Activated naive CD4-positive, alpha-beta T cell treated with anti-CD3 and anti-CD28 coated beads, Interleukin-2, amount 50 U/mL, for 24 hours (primary cell): ENCODE measurements at regions not wholly inside any gene's neighbourhood (a gene's known extent, or its start where the extent isn't known, plus 50 kb on each side); places are given as distances from the start of the nearest gene placed in this dataset.
"Not testable (repeated sequence)": the region's sequence is repeated elsewhere in the genome, so short reads cannot be mapped to it uniquely, and the experiment has no call there.

Experiments used
- H3K27ac Mint-ChIP-seq: one replicate; pipeline ENCODE4 v1.8.0; 2021; ENCODE audit warnings: mild to moderate bottlenecking, mixed read lengths
- H3K27me3 Mint-ChIP-seq: one replicate; pipeline ENCODE4 v1.8.0; 2021; ENCODE audit warnings: mixed read lengths
- H3K36me3 Mint-ChIP-seq: one replicate; pipeline ENCODE4 v1.8.0; 2021; ENCODE audit warnings: mixed read lengths
- H3K4me1 Mint-ChIP-seq: one replicate; pipeline ENCODE4 v1.8.0; 2021; ENCODE audit warnings: mixed read lengths
- H3K4me3 Mint-ChIP-seq: one replicate; pipeline ENCODE4 v1.8.0; 2021; ENCODE audit warnings: mild to moderate bottlenecking, mixed read lengths
- H3K9me3 Mint-ChIP-seq: one replicate; pipeline ENCODE4 v1.8.0; 2021; ENCODE audit warnings: mixed read lengths

DNA sequence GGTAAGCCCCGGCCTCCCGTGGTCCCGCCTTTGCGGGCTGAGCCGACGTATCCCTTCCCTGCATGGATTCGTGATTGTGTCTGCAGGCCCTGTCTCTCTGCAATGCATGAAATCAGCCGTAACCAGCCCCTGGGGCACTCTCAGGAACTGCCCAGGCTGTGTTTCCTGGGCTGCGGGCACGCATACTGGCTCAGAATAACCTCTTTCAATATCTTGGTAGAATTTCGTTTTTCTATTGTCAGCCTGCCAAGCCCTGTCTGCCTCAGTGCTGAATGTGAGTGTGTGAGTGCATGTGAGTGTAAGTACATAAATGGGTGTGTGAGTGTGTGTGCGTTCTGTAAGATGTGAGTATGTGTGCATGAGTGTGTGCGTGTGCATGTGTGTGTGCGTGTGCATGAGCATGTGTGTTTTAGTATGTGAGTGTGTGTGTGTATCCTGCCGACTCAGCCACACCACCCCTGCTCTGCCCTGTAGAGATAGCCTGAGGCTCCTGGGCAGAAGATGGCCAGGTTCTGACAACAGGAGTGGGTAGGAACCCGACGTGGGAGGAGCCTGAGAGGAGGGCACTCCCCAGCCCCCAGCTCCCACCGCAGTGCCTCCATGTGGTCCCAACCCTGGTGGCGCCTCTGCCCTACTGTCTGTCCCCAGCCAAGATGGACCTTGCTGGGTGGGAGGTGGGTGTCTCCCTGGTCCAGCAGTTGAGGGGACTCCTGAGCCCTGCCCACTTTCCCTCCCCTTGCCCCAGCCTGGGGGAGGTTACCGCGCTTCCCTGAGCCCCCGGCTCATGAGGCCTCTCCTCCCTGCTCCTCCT is 268.8 kb downstream of the ADGRD1 start:
- peaks cover 7% of the 10 kb centered on the region for H3K4me1 Mint-ChIP-seq
- no peaks in the 10 kb centered on the region for H3K9me3 Mint-ChIP-seq
- H3K36me3 Mint-ChIP-seq = no peaks in the 10 kb centered on the region
- peak overlapping the region; percentile 37 for H3K4me3 Mint-ChIP-seq
- H3K27ac Mint-ChIP-seq = no peak overlapping the region
- H3K27me3 Mint-ChIP-seq = peaks cover 2% of the 10 kb centered on the region

DNA sequence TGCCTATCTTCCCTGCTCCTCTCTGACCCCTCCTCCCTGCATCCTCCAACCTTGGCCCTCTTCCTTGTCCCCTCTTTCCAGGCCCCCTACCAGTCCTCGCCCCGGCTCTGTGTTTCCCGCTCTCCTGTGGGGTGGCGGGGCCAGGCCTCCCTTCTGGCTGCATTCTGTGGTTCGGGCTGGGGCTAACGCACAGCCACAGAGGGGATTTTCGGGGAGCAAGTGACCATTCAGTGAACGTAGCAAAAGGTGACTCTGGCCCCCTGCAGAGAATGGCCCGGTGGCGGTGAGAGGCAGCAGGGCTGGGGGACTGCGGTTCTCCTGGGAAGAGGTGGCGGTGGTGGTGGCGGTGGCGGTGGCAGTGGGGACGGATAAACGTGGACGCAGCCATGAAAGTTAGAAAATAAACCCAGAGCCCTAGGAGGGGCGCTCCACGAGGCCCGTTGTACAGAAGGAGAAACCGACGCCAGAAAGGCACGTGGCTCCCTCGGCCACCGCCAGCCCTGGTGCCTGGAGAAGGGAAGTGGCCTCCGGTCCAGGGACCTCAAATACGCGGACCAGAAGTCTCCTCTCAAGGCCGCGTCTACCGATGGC is 269.6 kb downstream of the ADGRD1 start:
- H3K4me1 Mint-ChIP-seq = peaks cover 7% of the 10 kb centered on the region
- H3K36me3 Mint-ChIP-seq = no peaks in the 10 kb centered on the region
- H3K9me3 Mint-ChIP-seq = no peaks in the 10 kb centered on the region
- H3K27me3 Mint-ChIP-seq = no peaks in the 10 kb centered on the region
- no peak overlapping the region for H3K27ac Mint-ChIP-seq
- no peak overlapping the region for H3K4me3 Mint-ChIP-seq

DNA sequence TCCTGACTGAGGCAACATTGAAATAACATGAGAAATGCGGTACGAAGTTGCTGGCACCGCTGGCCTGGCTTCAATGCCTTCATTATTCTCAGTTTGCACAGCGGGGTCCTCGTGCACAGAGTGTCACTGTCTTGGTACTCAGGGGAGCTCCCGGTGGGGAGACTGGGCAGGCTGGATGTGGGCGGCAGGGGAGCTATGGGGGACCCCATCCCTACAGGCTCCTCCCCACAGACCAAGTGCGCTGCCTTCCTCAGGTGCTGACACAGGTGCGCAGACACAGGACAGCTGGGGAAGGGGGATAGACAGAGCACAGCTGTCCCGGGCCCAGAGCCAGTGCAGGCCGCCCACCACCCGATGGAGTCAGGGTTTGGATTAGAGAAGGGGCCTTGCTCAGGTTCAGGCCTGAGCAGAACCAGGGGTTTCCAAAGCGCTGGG is 270.1 kb downstream of the ADGRD1 start:
- Mint-ChIP-seq H3K9me3 (no peaks in the 10 kb centered on the region), H3K36me3 (no peaks in the 10 kb centered on the region), H3K4me3 (no peak overlapping the region), H3K27me3 (no peaks in the 10 kb centered on the region), H3K27ac (no peak overlapping the region), H3K4me1 (peaks cover 7% of the 10 kb centered on the region)

DNA sequence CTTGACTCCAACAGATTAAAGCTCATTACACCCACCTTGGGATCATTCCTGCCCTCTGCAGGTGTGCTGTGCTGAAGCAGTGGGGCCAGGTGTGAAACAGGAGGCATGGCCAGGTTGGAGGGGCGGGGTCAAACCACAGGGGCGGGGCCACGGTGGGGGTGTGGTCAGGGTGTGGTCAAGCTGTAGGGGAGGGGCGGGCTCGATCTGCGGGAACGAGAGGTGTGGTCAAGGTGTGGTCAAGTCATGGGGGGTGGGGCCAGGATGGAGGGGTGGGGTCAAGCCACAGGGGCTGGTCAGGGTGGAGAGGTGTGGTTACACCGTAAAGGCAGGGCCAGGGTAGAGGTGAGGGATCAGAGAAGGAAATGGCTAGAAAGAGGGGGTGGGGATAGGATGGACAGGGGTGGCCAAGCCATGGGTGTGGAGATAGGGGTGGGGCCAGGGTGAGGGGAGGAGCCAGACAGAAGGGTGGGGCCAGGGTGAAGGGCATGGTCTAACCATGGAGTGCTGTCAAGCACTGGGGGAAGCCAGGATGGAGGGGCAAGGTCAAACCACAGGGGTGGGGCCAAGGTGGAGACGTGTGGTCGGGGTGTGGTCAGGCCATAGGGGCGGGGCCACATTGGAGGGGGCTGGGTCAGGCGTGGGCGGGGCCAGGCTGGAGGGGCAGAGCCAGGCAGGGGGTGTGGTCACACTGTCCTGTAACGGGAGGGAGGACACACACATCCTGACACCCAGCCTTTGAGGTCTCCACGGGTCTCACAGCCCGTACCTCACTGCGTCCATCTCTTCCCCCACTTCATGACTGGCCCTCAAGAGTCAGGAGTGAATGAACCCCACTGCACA is 270.7 kb downstream of the ADGRD1 start:
- H3K4me3 Mint-ChIP-seq, H3K4me1 Mint-ChIP-seq, H3K27ac Mint-ChIP-seq, H3K27me3 Mint-ChIP-seq, H3K36me3 Mint-ChIP-seq, H3K9me3 Mint-ChIP-seq: not testable (repeated sequence)

DNA sequence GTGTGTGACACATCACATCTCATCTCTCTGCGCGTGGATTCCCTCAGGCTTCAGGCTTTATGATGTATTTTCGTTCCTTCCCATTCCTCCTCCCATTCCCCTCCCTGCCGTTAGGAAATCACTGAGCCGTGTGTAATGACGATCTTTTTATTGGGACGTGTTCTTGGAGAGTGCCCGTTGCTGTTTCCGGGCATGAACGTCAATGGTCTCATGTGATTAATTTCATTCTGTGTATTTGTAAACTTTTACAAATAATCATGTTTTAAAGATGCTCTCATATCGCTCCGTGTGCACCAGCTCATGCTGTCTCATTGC is 271.3 kb downstream of the ADGRD1 start:
- H3K9me3 Mint-ChIP-seq, H3K27ac Mint-ChIP-seq, H3K36me3 Mint-ChIP-seq, H3K4me3 Mint-ChIP-seq, H3K27me3 Mint-ChIP-seq: not testable (repeated sequence)
- peaks cover 12% of the 10 kb centered on the region for H3K4me1 Mint-ChIP-seq

DNA sequence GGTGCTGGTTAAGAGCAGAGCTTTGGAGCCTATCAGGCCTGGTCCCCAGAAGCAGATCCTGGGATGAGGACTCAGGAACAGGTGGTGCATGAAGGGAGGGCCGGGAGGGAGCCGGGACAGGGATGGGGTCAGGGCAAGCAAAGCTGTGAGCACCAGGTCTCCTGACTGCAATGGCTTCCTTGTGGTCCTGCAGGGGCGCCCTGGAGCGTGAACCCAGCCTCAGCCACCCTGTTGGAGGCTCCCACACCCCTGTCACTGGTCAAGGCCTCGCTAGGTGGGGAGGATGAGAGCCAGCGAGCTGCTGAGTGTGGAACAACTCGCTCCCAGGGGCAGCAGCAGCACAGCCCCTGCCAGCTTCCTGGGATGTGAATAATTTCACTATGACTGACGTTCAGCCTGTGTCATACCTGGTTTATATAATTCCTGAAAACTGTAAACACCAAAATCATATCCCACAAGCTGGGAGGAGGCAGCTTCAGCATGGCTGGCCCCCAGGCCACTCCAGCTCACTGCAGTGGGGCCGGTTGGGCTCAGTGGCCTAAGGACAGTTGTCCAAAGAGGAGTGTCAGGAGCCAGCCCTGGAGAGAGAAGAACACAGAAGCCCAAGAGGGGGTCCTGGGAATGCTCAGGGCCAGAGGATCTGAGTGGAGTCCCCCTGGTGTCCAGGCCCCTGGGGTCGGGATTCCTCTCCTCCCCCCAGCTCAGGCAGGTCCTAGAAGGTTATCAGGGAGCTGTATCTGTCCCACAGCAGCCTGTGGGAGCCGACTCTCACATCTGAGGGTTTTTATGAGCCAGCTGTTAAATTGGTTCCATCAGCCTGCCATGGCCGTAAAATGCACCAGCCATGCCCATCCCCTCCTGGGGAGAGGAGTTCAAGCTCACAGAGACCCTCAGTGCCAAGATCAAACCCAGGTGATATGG is 272.9 kb downstream of the ADGRD1 start:
- Mint-ChIP-seq H3K36me3 (no peaks in the 10 kb centered on the region), H3K4me1 (peaks cover 19% of the 10 kb centered on the region), H3K9me3 (no peaks in the 10 kb centered on the region), H3K4me3 (no peak overlapping the region), H3K27me3 (peaks cover 3% of the 10 kb centered on the region), H3K27ac (no peak overlapping the region)

DNA sequence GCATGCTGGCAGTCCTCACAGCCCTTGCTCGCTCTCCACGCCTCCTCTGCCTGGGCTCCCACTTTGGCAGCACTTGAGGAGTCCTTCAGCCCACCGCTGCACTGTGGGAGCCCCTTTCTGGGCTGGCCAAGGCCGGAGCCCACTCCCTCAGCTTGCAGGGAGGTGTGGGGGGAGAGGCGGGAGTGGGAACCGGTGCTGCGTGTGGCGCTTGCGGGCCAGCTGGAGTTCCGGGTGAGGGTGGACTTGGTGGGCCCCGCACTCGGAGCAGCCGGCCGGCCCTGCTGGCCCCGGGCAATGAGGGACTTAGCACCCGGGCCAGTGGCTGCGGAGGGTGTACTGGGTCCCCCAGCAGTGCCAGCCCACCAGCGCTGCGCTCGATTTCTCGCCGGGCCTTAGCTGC is 273.9 kb downstream of the ADGRD1 start:
- H3K27ac Mint-ChIP-seq, H3K4me3 Mint-ChIP-seq, H3K9me3 Mint-ChIP-seq, H3K27me3 Mint-ChIP-seq, H3K36me3 Mint-ChIP-seq: not testable (repeated sequence)
- peaks cover 16% of the 10 kb centered on the region for H3K4me1 Mint-ChIP-seq

DNA sequence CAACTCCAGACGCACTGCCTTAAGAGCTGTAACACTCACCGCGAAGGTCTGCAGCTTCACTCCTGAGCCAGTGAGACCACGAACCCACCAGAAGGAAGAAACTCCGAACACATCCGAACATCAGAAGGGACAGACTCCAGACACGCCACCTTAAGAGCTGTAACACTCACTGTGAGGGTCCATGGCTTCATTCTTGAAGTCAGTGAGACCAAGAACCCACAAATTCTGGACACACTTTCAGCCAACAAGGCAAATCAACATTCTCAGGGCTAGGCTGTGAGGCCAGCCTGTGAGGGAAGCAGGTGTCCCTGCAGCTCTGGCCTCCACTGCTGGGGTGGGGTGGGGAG is 275.3 kb downstream of the ADGRD1 start:
- not testable (repeated sequence) for H3K27me3 Mint-ChIP-seq, H3K4me3 Mint-ChIP-seq, H3K36me3 Mint-ChIP-seq, H3K9me3 Mint-ChIP-seq, H3K27ac Mint-ChIP-seq
- H3K4me1 Mint-ChIP-seq = peaks cover 16% of the 10 kb centered on the region

DNA sequence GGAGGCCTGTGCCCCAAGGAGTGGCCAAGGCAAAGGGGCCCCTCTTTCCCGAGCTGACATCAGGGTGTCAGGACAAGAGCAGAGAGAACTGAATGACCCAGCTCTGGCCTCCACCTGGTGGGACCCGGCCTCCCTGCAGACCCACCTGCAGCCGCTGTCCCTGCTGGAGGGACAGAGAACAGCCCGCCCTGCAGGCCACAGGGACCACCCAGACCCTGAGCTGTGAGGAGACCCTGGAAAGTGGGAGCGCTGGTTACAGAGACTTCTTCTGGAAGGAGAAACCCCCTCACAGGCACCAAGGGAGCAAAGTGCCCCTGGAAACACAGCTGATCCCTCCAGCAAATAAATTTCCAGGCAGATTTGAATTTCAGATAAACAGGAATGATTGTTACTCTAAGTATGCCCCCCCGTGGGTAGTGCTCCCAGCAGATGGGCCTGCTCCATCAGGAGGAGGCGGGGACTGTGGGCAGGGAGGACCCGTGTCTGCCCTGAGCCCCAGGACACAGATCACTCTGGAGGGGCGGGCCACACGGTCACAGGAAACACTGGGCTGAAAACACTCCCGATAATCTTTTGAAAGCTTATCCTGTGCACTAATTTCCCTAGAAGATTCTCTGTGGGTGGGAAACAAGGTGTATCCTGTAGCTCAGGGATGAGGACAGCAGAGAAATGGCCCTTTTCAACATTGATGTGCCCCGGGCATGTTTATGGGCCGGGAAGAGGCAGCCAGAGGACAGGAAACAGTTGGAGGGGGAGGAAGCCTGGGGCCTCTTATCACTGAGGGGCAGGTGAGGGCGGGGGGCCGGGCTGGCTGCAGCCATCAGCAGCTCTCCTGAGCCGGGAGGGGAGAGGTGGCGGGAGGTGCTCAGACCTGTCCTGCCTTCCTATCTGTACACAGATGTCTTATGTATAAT is 276.0 kb downstream of the ADGRD1 start:
- Mint-ChIP-seq H3K27me3 (peaks cover 3% of the 10 kb centered on the region), H3K4me3 (no peak overlapping the region), H3K4me1 (peaks cover 16% of the 10 kb centered on the region), H3K27ac (no peak overlapping the region), H3K9me3 (no peaks in the 10 kb centered on the region), H3K36me3 (no peaks in the 10 kb centered on the region)

DNA sequence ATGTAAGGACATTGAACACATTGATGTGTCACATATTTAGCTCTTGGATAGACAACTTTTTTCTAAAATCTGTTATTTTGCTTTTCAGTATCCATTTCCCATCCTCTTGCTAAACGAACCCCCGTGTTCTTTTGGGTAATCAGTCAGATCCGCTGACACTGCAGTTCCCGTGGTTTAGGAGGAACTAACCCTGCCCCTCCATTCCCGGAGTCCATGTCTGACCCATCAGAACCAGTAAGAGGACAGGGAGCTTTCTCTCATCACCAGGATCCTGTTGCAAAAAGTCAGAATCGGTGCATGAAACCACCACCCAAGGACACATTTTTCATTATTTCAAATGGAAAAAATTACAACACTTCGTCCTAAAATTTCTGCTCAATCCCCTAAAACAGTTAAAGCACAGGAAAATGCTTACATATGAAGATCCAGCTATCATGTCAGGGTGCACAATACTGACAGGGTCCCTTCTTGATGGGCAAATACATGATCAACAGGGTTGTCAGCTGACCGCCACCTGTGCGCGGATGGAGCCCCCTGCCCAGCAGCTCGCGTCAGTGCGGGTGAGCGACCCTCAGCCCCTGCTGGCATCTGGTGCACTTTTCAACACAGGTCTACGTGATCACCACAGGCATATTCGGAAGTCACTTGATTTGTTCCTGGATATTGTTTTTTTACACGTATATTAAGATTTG is 276.8 kb downstream of the ADGRD1 start:
- H3K27me3 Mint-ChIP-seq = peaks cover 3% of the 10 kb centered on the region
- no peak overlapping the region for H3K27ac Mint-ChIP-seq
- no peak overlapping the region for H3K4me3 Mint-ChIP-seq
- H3K36me3 Mint-ChIP-seq = no peaks in the 10 kb centered on the region
- H3K4me1 Mint-ChIP-seq = peaks cover 16% of the 10 kb centered on the region
- no peaks in the 10 kb centered on the region for H3K9me3 Mint-ChIP-seq

DNA sequence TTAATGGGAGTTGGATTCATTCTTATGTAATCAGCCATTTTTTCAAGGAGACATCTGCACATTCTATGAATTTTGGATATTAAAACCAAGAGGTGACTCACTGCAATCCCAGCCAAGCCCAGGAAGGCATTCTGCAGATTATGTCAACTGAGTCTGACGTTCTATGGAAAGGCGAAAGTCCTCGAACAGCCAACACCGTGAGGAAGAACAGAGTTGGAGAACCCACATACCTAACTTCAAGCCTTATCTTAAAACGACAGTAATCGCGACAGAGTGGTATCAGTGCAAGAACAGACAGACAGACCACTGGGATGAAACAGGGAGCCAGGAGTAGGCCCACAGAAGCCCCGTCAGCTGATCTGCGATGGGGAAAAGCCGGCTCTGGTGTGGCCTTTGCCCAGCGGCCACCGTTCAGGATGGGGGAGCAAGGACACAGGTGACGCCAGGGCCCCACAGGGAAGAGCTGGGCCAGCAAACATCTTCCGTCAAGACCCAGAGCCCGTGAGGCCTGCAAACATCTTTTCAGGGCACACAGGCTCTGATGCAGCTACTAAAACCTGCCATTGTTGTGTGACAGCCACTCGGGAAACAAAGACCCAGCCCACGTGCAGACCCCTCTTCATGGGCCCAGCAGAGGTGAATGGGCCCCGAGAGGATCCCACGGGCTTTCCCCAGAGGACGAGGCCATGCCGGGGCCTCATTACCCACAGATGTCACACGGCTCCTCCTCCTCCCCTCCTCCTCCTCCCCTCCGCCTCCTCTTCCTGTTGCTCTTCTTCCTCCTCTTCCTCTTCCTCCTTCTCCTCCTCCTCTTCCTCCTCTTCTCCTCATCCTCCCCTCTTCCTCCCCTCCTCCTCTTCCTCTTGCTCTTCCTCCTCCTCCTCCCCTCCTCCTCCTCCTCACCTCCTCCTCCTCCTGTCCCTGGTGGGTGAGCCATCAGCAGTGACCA is 277.6 kb downstream of the ADGRD1 start:
- no peak overlapping the region for H3K27ac Mint-ChIP-seq

DNA sequence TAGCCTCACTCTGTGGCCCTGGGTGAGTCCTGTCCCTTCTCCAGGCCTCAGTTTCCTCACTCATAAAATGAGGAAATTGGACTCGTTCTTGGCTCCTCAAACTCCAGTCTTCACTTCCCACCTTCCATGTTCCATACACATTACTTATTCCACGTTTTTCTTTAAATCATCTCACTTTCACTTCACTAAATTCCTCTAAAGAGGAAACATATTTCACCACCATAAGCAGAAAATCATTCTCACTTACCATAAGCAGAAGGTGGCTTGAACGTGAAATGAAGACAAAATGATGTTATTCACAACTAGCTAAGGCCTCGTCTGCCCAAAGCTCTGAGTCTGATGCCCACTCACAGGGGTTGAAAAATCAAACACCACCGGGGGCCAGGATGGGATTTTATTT is 278.3 kb downstream of the ADGRD1 start:
- no peaks in the 10 kb centered on the region for H3K9me3 Mint-ChIP-seq

More for the DNA sequence above, 277.6 kb downstream of the ADGRD1 start:
- no peaks in the 10 kb centered on the region for H3K9me3 Mint-ChIP-seq
- peaks cover 16% of the 10 kb centered on the region for H3K4me1 Mint-ChIP-seq
- peaks cover 3% of the 10 kb centered on the region for H3K27me3 Mint-ChIP-seq
- no peaks in the 10 kb centered on the region for H3K36me3 Mint-ChIP-seq
- no peak overlapping the region for H3K4me3 Mint-ChIP-seq

DNA sequence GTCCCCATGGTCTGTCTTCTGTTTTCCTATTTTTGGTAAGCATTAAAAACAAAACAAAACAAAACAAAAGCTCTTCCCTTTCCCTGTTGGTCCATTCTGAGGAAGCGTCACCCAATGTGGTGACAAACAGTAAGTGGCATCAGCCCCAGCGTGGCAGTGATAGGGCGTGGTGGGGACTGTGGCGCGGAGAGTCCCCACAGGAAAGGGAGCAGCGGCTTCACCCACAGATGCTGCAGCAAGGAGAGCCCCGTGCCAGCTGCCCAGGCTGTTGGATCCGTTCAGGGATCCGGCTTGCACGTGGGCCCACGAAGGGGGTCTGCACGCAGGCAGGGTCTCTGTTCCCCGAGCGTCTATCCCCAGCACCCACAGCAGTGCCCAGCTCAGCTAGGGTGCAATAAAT is 279.2 kb downstream of the ADGRD1 start:
- Mint-ChIP-seq H3K27ac (peak overlapping the region; percentile 30), H3K4me1 (peaks cover 16% of the 10 kb centered on the region)
- not testable (repeated sequence) for H3K36me3 Mint-ChIP-seq, H3K27me3 Mint-ChIP-seq, H3K9me3 Mint-ChIP-seq, H3K4me3 Mint-ChIP-seq

More for the DNA sequence above, 278.3 kb downstream of the ADGRD1 start:
- no peak overlapping the region for H3K4me3 Mint-ChIP-seq
- no peaks in the 10 kb centered on the region for H3K36me3 Mint-ChIP-seq
- H3K27ac Mint-ChIP-seq = no peak overlapping the region
- H3K4me1 Mint-ChIP-seq = peaks cover 16% of the 10 kb centered on the region
- peaks cover 3% of the 10 kb centered on the region for H3K27me3 Mint-ChIP-seq
